Adrenal gland (tissue), 5 donors: ENCODE measurements at regions not wholly inside any gene's neighbourhood (a gene's known extent, or its start where the extent isn't known, plus 50 kb on each side); places are given as distances from the start of the nearest gene placed in this dataset.

Experiments used
- POLR2A ChIP-seq, 2 donors: fragments of 450-650 bp; IDR thresholded peaks; one replicate each; pipeline ENCODE4 v1.6.1; 2017; ENCODE audit warnings: antibody characterized with exemption in 2 of 2, mild to moderate bottlenecking in 2 of 2, moderate library complexity in 1 of 2
- TF ChIP-seq, protein P1 (sequence below), 6 experiments: fragments of 450-650 bp in 4 of 6; fragments of 200-600 bp in 2 of 6; sonication (generic) in 1 of 6; IDR thresholded peaks; 1 replicate in 5 of 6; 2 replicates in 1 of 6; pipeline versions ENCODE4 v1.5.1 to v1.8.0; 2016 to 2021; ENCODE audit warnings: antibody characterized with exemption in 6 of 6, mild to moderate bottlenecking in 2 of 6, moderate library complexity in 1 of 6
- donor health status: DM: no; HTN: no; CAD: no.

DNA sequence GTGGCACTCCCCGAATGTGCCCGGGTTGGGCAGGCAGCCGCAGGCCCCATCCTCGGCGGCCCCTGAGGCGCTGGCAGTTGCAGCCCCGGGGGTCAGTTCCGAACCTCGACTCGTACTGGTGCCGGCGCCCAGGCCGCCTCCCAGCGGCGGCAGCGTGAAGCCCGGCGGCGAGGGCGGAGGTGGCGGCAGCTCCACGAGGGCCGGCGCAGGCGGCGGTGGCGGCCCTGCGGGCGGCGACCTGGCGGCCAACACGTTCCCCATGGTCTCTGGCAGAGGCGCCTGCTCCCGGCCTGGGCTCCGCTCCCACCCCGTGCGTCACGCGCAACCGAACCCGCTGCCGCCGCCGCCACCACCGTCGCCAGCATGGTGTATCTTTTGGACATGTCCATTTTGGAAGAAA is 196.3 kb downstream of the CCDC74A start:
- TF ChIP-seq, protein P1, sequence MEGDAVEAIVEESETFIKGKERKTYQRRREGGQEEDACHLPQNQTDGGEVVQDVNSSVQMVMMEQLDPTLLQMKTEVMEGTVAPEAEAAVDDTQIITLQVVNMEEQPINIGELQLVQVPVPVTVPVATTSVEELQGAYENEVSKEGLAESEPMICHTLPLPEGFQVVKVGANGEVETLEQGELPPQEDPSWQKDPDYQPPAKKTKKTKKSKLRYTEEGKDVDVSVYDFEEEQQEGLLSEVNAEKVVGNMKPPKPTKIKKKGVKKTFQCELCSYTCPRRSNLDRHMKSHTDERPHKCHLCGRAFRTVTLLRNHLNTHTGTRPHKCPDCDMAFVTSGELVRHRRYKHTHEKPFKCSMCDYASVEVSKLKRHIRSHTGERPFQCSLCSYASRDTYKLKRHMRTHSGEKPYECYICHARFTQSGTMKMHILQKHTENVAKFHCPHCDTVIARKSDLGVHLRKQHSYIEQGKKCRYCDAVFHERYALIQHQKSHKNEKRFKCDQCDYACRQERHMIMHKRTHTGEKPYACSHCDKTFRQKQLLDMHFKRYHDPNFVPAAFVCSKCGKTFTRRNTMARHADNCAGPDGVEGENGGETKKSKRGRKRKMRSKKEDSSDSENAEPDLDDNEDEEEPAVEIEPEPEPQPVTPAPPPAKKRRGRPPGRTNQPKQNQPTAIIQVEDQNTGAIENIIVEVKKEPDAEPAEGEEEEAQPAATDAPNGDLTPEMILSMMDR (IDR thresholded peaks at IDR 0.05) = no peak
- no peak for TF ChIP-seq POLR2A (IDR thresholded peaks at IDR 0.05)
